Stomach (tissue), 8 donors: ENCODE measurements at regions not wholly inside any gene's neighbourhood (a gene's known extent, or its start where the extent isn't known, plus 50 kb on each side); places are given as distances from the start of the nearest gene placed in this dataset.

Source experiments
- DNase-seq, 2 donors: peaks; one replicate each; pipeline versions ENCODE4 v3.0.0 to v3.0.0-alpha.2; 2013 to 2019
- H3K27ac ChIP-seq, 5 donors: fragments of 200-600 bp in 4 of 5; sonication (generic) in 4 of 5; one replicate each; pipeline ENCODE4 v1.5.1; 2013 to 2019; ENCODE audit warnings: mild to moderate bottlenecking in 1 of 5, moderate library complexity in 1 of 5
- H3K27me3 ChIP-seq, 3 donors: fragments of 200-600 bp; sonication (generic); one replicate each; pipeline ENCODE4 v1.5.1; 2017 to 2019; ENCODE audit warnings: mixed run types in 1 of 3
- H3K36me3 ChIP-seq, 4 donors: fragments of 200-600 bp; sonication (generic); 1 replicate in 3 of 4; 2 replicates in 1 of 4; pipeline ENCODE4 v1.5.1; 2016 to 2019
- H3K4me1 ChIP-seq, 4 donors: fragments of 200-600 bp; sonication (generic); one replicate each; pipeline ENCODE4 v1.5.1; 2016 to 2019
- H3K4me3 ChIP-seq, 4 donors: fragments of 200-600 bp; sonication (generic) in 3 of 4; one replicate each; pipeline ENCODE4 v1.5.1; 2016 to 2019; ENCODE audit warnings: mild to moderate bottlenecking in 1 of 4
- H3K9me3 ChIP-seq, 4 donors: fragments of 200-600 bp; sonication (generic); one replicate each; pipeline ENCODE4 v1.5.1; 2016 to 2019
- CTCF ChIP-seq, 7 experiments: fragments of 450-650 bp in 4 of 7; fragments of 200-600 bp in 3 of 7; sonication (generic) in 3 of 7; IDR thresholded peaks; one replicate each; pipeline ENCODE4 v1.5.1; 2016 to 2019; ENCODE audit warnings: antibody characterized with exemption in 7 of 7, control low read depth in 2 of 7, mild to moderate bottlenecking in 1 of 7
- EP300 ChIP-seq: sonication (generic); formaldehyde crosslinking; IDR thresholded peaks from one replicate; pipeline ENCODE4 v1.6.1; 2017; ENCODE audit warnings: antibody characterized with exemption
- POLR2A ChIP-seq, 4 donors: fragments of 450-650 bp; IDR thresholded peaks; one replicate each; pipeline ENCODE4 v1.6.1; 2016; ENCODE audit warnings: antibody characterized with exemption in 4 of 4, control low read depth in 2 of 4, mild to moderate bottlenecking in 1 of 4, moderate library complexity in 1 of 4
- POLR2AphosphoS5 ChIP-seq, 3 donors: sonication (generic); formaldehyde crosslinking; IDR thresholded peaks; one replicate each; pipeline ENCODE4 v1.6.1; 2016; ENCODE audit warnings: antibody characterized with exemption in 3 of 3
- WGBS, 5 donors: extraction: QIAGEN DNeasy Blood & Tissue Kit in 3 of 5; methylation state at CpG; one replicate each; pipeline versions ENCODE4 v1.1.5 to v1.1.7; 2013 to 2018; 5-methylcytosine and 5-hydroxymethylcytosine counted together
- intact Hi-C: fragments of 100-400 bp; cut with DNase I; formaldehyde crosslinking; loops from one replicate; pipeline ENCODE4 v1.15.1; 2023; ENCODE audit warnings: low total_unique reads
- donor health status: healthy with polysubstance abuse.
- donor health status: Bipolar disorder and iron deficiency.
- donor health status: healthy.

- Histone ChIP-seq H3K36me3 (no peaks in the 10 kb centered on the region), H3K9me3 (no peaks in the 10 kb centered on the region), H3K4me3 (no peak overlapping the region), H3K27me3 (no peaks in the 10 kb centered on the region), H3K27ac (no peak overlapping the region), H3K4me1 (peaks cover 0 to 5% (median 2%) of the 10 kb centered on the region in 4 donors)
- intact Hi-C loops = no loop called here
- TF ChIP-seq EP300 (no peak), POLR2AphosphoS5 (IDR thresholded peaks at IDR 0.05) (no peak), POLR2A (IDR thresholded peaks at IDR 0.05) (no peak), CTCF (IDR thresholded peaks at IDR 0.05) (no peak)
- WGBS, 5 donors = 76 to 87% (median 84%) methylated on average over 5 of the region's 5 CpGs
- DNase-seq = no peak
Observed at GRCh38 chr4:78671903-78672815, 104.0 kb upstream of the BMP2K start.

GRCh38 chr4:78673337-78673736 is 102.8 kb upstream of the BMP2K start:
- H3K4me1 ChIP-seq = peaks cover 0 to 5% (median 0%) of the 10 kb centered on the region in 4 donors
- no peak for TF ChIP-seq POLR2AphosphoS5 (IDR thresholded peaks at IDR 0.05)
- TF ChIP-seq CTCF (IDR thresholded peaks at IDR 0.05) = no peak
- TF ChIP-seq EP300 = no peak
- TF ChIP-seq POLR2A (IDR thresholded peaks at IDR 0.05) = no peak
- intact Hi-C loops = no loop called here
- no peaks in the 10 kb centered on the region for H3K9me3 ChIP-seq
- no peaks in the 10 kb centered on the region for H3K36me3 ChIP-seq
- DNase-seq = no peak
- 90 to 99% (median 94%) methylated on average over 2 of the region's 2 CpGs for WGBS, 5 donors
- H3K27me3 ChIP-seq = no peaks in the 10 kb centered on the region
- no peak overlapping the region for H3K4me3 ChIP-seq
- H3K27ac ChIP-seq = no peak overlapping the region

GRCh38 chr4:78675325-78675724 is 100.8 kb upstream of the BMP2K start:
- Histone ChIP-seq H3K27me3 (no peaks in the 10 kb centered on the region), H3K36me3 (no peaks in the 10 kb centered on the region), H3K4me1 (peaks cover 0 to 5% (median 0%) of the 10 kb centered on the region in 4 donors), H3K27ac (no peak overlapping the region), H3K4me3 (no peak overlapping the region), H3K9me3 (no peaks in the 10 kb centered on the region)
- WGBS, 5 donors = 86 to 97% (median 95%) methylated on average over 1 of the region's 1 CpG
- DNase-seq = no peak
- TF ChIP-seq EP300 (no peak), POLR2A (IDR thresholded peaks at IDR 0.05) (no peak), CTCF (IDR thresholded peaks at IDR 0.05) (no peak), POLR2AphosphoS5 (IDR thresholded peaks at IDR 0.05) (no peak)
- intact Hi-C loops = no loop called here

- H3K4me1 ChIP-seq = peaks cover 0 to 5% (median 0%) of the 10 kb centered on the region in 4 donors
- TF ChIP-seq POLR2AphosphoS5 (IDR thresholded peaks at IDR 0.05) = no peak
- intact Hi-C loops = no loop called here
- H3K27me3 ChIP-seq = no peaks in the 10 kb centered on the region
- no peaks in the 10 kb centered on the region for H3K36me3 ChIP-seq
- no peak overlapping the region for H3K4me3 ChIP-seq
- no peak overlapping the region for H3K27ac ChIP-seq
- H3K9me3 ChIP-seq = no peaks in the 10 kb centered on the region
- DNase-seq = no peak
- 84 to 92% (median 90%) methylated on average over 3 of the region's 3 CpGs for WGBS, 5 donors
Observed at GRCh38 chr4:78682070-78682469, 94.1 kb upstream of the BMP2K start.

- Histone ChIP-seq H3K27me3 (no peaks in the 10 kb centered on the region), H3K4me1 (peaks cover 0 to 5% (median 0%) of the 10 kb centered on the region in 4 donors), H3K9me3 (no peaks in the 10 kb centered on the region), H3K4me3 (no peak overlapping the region), H3K27ac (no peak overlapping the region), H3K36me3 (no peaks in the 10 kb centered on the region)
- no peak for DNase-seq
- intact Hi-C loops = no loop called here
- TF ChIP-seq POLR2A (IDR thresholded peaks at IDR 0.05) (no peak), EP300 (no peak), POLR2AphosphoS5 (IDR thresholded peaks at IDR 0.05) (no peak), CTCF (IDR thresholded peaks at IDR 0.05) (no peak)
Observed at GRCh38 chr4:78683352-78683751, 92.8 kb upstream of the BMP2K start.
